H1 (cell line): ENCODE measurements at regions not wholly inside any gene's neighbourhood (a gene's known extent, or its start where the extent isn't known, plus 50 kb on each side); places are given as distances from the start of the nearest gene placed in this dataset.

Experiments
- ASH2L ChIP-seq: fragments of 200-600, 300-600 bp; sonication (generic); IDR thresholded peaks from one replicate; pipeline ENCODE4 v1.7.1; 2017; ENCODE audit warnings: low read length
- BACH1 ChIP-seq: IDR thresholded peaks from 2 replicates; pipeline ENCODE4 v1.6.1; 2012; ENCODE audit warnings: low read length, improper control_type of control experiment
- BRCA1 ChIP-seq: IDR thresholded peaks from 2 replicates; pipeline ENCODE4 v1.6.1; 2012; ENCODE audit warnings: low read depth, low read length, improper control_type of control experiment
- FOSL1 ChIP-seq: IDR thresholded peaks from 2 replicates; pipeline ENCODE4 v1.6.1; 2011; ENCODE audit warnings: mild to moderate bottlenecking, low read depth, low read length, moderate library complexity; ENCODE audit not compliant: insufficient read depth
- RFX5 ChIP-seq: IDR thresholded peaks from 2 replicates; pipeline ENCODE4 v1.6.1; 2011; ENCODE audit warnings: low read depth, low read length, improper control_type of control experiment, borderline replicate concordance
- TBP ChIP-seq: IDR thresholded peaks from 2 replicates; pipeline ENCODE4 v1.6.1; 2011; ENCODE audit warnings: low read depth, low read length, improper control_type of control experiment
- TF ChIP-seq, protein P1 (sequence below): fragments of 300-600 bp; sonication (generic); IDR thresholded peaks from 2 replicates; pipeline ENCODE4 v1.7.1; 2012; ENCODE audit warnings: low read length, moderate library complexity, mild to moderate bottlenecking, inconsistent platforms; ENCODE audit not compliant: insufficient replicate concordance
- TF ChIP-seq, protein P2 (sequence below): IDR thresholded peaks from 2 replicates; pipeline ENCODE4 v1.6.1; 2011; ENCODE audit warnings: low read depth, mild to moderate bottlenecking, low read length; ENCODE audit not compliant: insufficient read depth

DNA sequence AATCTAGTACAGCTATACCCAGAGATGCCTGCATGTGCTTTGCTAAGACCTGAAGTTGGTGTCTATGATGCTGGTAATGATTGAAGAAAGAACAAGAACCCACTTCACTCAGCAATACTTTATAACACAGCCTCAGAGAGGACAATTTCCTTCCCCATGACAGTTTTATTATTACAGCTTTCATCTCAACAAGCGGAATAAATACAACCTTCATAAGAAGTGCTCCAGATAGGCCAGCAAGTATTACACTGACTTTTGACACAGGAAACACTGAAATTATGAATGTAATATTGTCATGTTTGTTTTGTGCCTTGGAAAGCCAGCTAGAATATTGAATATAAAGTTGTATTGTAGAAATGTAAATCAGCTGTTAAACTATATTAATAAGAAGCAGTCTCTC is 557.4 kb upstream of the ARPP21 start (continued):
- TF ChIP-seq, protein P1, sequence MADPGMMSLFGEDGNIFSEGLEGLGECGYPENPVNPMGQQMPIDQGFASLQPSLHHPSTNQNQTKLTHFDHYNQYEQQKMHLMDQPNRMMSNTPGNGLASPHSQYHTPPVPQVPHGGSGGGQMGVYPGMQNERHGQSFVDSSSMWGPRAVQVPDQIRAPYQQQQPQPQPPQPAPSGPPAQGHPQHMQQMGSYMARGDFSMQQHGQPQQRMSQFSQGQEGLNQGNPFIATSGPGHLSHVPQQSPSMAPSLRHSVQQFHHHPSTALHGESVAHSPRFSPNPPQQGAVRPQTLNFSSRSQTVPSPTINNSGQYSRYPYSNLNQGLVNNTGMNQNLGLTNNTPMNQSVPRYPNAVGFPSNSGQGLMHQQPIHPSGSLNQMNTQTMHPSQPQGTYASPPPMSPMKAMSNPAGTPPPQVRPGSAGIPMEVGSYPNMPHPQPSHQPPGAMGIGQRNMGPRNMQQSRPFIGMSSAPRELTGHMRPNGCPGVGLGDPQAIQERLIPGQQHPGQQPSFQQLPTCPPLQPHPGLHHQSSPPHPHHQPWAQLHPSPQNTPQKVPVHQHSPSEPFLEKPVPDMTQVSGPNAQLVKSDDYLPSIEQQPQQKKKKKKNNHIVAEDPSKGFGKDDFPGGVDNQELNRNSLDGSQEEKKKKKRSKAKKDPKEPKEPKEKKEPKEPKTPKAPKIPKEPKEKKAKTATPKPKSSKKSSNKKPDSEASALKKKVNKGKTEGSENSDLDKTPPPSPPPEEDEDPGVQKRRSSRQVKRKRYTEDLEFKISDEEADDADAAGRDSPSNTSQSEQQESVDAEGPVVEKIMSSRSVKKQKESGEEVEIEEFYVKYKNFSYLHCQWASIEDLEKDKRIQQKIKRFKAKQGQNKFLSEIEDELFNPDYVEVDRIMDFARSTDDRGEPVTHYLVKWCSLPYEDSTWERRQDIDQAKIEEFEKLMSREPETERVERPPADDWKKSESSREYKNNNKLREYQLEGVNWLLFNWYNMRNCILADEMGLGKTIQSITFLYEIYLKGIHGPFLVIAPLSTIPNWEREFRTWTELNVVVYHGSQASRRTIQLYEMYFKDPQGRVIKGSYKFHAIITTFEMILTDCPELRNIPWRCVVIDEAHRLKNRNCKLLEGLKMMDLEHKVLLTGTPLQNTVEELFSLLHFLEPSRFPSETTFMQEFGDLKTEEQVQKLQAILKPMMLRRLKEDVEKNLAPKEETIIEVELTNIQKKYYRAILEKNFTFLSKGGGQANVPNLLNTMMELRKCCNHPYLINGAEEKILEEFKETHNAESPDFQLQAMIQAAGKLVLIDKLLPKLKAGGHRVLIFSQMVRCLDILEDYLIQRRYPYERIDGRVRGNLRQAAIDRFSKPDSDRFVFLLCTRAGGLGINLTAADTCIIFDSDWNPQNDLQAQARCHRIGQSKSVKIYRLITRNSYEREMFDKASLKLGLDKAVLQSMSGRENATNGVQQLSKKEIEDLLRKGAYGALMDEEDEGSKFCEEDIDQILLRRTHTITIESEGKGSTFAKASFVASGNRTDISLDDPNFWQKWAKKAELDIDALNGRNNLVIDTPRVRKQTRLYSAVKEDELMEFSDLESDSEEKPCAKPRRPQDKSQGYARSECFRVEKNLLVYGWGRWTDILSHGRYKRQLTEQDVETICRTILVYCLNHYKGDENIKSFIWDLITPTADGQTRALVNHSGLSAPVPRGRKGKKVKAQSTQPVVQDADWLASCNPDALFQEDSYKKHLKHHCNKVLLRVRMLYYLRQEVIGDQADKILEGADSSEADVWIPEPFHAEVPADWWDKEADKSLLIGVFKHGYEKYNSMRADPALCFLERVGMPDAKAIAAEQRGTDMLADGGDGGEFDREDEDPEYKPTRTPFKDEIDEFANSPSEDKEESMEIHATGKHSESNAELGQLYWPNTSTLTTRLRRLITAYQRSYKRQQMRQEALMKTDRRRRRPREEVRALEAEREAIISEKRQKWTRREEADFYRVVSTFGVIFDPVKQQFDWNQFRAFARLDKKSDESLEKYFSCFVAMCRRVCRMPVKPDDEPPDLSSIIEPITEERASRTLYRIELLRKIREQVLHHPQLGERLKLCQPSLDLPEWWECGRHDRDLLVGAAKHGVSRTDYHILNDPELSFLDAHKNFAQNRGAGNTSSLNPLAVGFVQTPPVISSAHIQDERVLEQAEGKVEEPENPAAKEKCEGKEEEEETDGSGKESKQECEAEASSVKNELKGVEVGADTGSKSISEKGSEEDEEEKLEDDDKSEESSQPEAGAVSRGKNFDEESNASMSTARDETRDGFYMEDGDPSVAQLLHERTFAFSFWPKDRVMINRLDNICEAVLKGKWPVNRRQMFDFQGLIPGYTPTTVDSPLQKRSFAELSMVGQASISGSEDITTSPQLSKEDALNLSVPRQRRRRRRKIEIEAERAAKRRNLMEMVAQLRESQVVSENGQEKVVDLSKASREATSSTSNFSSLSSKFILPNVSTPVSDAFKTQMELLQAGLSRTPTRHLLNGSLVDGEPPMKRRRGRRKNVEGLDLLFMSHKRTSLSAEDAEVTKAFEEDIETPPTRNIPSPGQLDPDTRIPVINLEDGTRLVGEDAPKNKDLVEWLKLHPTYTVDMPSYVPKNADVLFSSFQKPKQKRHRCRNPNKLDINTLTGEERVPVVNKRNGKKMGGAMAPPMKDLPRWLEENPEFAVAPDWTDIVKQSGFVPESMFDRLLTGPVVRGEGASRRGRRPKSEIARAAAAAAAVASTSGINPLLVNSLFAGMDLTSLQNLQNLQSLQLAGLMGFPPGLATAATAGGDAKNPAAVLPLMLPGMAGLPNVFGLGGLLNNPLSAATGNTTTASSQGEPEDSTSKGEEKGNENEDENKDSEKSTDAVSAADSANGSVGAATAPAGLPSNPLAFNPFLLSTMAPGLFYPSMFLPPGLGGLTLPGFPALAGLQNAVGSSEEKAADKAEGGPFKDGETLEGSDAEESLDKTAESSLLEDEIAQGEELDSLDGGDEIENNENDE = no peak
- TF ChIP-seq BACH1 (no peak), FOSL1 (no peak), TBP (no peak), RFX5 (no peak), ASH2L (no peak), BRCA1 (no peak)
- TF ChIP-seq, protein P2, sequence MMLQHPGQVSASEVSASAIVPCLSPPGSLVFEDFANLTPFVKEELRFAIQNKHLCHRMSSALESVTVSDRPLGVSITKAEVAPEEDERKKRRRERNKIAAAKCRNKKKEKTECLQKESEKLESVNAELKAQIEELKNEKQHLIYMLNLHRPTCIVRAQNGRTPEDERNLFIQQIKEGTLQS = no peak
